AG09319 (cell line): ENCODE measurements at regions not wholly inside any gene's neighbourhood (a gene's known extent, or its start where the extent isn't known, plus 50 kb on each side); places are given as distances from the start of the nearest gene placed in this dataset.

Experiments
- DNase-seq: peaks from one replicate; pipeline ENCODE4 v3.0.0-alpha.2; 2010; ENCODE audit warnings: low read depth; ENCODE audit errors: extremely low read depth
- CTCF ChIP-seq: IDR thresholded peaks from 2 replicates; pipeline ENCODE4 v1.5.1; 2011; ENCODE audit warnings: low read depth, mild to moderate bottlenecking, inconsistent platforms, low read length, moderate library complexity

GRCh38 chr16:52066962-52067361, 480.0 kb downstream of the TOX3 start:
- no peak for DNase-seq
- TF ChIP-seq CTCF, result no peak

DNA sequence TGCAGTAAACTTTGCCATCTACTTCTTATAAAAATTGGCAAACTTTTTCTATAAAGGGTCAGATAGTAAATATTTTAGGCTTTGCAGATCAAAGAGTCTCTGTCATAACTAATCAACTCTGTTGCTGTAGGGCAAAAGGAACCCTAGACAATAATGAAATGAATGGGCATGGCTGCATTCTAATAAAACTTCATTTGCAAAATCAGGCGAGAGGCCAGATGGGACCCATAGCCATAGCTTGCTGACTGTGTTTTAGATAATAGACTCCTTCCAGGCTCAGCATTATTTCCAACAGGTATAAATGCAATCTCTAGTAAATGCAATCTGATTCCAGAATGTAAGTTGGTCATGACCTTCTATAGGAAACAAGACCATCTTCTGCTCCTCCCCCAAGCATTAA, 490.7 kb downstream of the TOX3 start:
- DNase-seq, result no peak
- TF ChIP-seq CTCF, result no peak

DNA sequence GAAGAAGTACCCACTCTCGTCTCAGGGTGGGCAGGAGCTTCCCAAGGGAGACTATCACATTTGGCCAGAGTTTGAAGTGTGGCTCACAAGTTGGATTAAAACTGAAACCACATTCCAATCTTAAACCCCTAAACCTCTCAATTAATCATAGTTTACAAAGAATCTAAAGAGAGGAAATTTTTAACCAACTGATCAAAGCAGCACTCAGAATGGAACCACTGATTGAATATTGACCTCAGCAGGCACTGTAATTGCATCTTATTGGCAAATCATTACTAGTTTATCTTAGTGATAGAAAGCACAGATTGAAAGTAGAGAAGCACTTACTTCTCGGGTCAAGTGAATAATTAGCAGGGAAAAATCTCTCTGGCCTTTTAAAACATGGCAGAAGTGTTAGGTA, 491.6 kb downstream of the TOX3 start:
- DNase-seq, result no peak
- TF ChIP-seq CTCF, result no peak

DNA sequence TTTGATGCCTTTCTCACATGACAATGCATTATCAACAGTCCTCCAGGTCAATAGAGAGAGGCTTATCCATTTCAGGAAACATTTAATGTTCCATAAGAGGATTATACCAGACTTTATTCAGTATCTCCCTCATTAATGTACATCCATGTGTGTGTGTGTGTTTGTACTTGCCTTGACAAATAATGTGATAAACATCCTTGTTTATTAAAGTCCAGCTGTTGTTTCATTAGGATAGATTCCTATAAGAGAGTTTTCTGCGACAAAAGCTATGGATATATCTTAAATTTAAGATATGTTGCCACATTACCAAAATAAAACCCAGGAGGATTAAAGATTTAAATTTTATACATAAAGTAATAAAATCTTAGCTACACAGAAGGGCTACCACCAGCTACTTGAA, 492.6 kb downstream of the TOX3 start:
- DNase-seq, result no peak
- TF ChIP-seq CTCF, result no peak

DNA sequence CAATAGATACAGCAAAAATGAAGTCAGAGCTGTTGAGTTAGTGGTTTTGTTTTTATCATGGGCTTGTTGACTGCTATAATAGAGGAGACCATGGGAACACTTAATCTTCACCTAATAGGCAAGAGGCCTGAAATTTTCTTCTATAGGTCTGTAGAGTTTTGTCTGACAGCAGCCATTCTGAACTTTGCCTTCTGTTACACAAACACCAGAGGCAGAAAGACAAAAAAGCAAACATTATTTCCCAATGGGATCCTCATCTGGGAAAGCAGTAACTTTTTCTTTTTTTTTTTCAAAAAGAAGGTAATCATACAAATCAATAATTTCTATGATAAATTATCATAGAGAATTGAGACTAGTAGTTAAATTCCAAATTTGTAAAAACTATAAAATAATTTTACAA, 494.1 kb downstream of the TOX3 start:
- DNase-seq, result no peak
- TF ChIP-seq CTCF, result no peak

DNA sequence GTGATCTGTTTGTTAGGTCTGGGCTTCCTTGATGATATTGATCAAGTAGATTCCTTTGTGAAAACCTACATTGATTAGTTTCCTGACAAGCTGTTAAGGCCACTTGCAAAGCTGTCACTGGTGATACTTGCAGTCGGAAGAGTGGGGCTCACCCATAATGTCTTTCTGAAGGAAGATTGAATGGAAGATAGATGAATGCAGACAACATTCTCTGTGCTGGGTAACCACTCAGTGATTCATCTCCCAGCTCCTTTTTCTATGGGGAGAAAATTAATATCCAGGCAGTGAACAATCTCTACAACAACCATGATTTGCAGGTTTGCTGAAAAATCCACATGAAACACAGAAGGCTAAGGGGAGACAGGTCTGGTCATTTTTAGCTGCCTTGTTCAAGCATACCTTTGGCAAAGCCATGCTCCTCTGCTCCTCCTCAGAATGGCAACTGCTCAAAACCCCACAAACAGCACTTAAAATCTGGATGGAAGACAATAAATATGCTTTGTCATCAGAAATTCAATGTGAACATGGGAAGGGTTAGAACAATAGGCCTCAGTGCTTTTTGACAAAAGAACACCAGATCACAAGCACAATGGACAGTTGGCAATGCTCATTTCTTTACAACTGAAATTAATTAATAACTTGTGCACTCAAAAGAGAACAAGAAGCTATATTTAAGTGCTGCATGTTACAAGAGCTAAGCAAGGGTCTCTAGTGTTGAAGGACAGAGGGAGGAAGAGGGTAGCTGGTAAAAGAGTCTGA, 495.4 kb downstream of the TOX3 start:
- no peak for TF ChIP-seq CTCF
- DNase-seq, result no peak

- DNase-seq, result no peak
- TF ChIP-seq CTCF, result no peak
These were observed 496.5 kb downstream of the TOX3 start for GRCh38 chr16:52050418-52050817.
